PC-9 (cell line): ENCODE measurements at regions not wholly inside any gene's neighbourhood (a gene's known extent, or its start where the extent isn't known, plus 50 kb on each side); places are given as distances from the start of the nearest gene placed in this dataset.
A peak's percentile ranks its signal among the peaks of the same experiment; 100 is the strongest.

ENCODE experiments used
- BruUV-seq: library from RNA; stranded (reverse); fragments of 400-500 nt; replicated peaks from 2 replicates; lab custom pipeline; 2021; lab: Mats Ljungman, UMichigan
- CTCF ChIA-PET: fragments of 300-600 bp; sonication (Branson Sonifier 250); formaldehyde crosslinking; loops from one replicate; lab custom pipeline; 2022; ENCODE audit warnings: antibody characterized with exemption; lab: Charles Lee
- POLR2A ChIA-PET: fragments of 300-600 bp; sonication (Branson Sonifier 250); formaldehyde crosslinking; loops from one replicate; lab custom pipeline; 2022; ENCODE audit warnings: antibody characterized with exemption; ENCODE audit not compliant: unreplicated experiment; lab: Charles Lee
- DNase-seq, 2 experiments: peaks; one replicate each; pipeline versions ENCODE4 v3.0.0 to v3.0.0-alpha.2; 2015 to 2022; ENCODE audit warnings: mixed read lengths in 1 of 2
- H2AFZ ChIP-seq: fragments of 200-600 bp; sonication (generic); 2 replicates; pipeline ENCODE4 v1.8.1; 2017; ENCODE audit warnings: antibody characterized with exemption
- H3F3A ChIP-seq: fragments of 200-600 bp; sonication (generic); 2 replicates; pipeline ENCODE4 v1.8.1; 2017; ENCODE audit warnings: antibody characterized with exemption, mild to moderate bottlenecking, low read depth; ENCODE audit not compliant: insufficient read depth
- H3K27ac ChIP-seq: fragments of 200-600 bp; sonication (generic); 2 replicates; pipeline ENCODE4 v1.6.1; 2016; ENCODE audit warnings: mixed run types
- H3K27me3 ChIP-seq: fragments of 200-600 bp; sonication (generic); 2 replicates; pipeline ENCODE4 v1.6.1; 2016; ENCODE audit warnings: low read depth, mixed run types; ENCODE audit not compliant: insufficient read depth
- H3K36me3 ChIP-seq: fragments of 200-600 bp; sonication (generic); 2 replicates; pipeline ENCODE4 v1.6.1; 2016; ENCODE audit warnings: low read depth, mixed run types
- H3K4me1 ChIP-seq: fragments of 200-600 bp; sonication (generic); replicated peaks from 2 replicates; pipeline ENCODE4 v1.6.1; 2016; ENCODE audit warnings: mixed run types; ENCODE audit not compliant: insufficient read depth
- H3K4me2 ChIP-seq: fragments of 200-600 bp; sonication (generic); 2 replicates; pipeline ENCODE4 v1.6.1; 2017; ENCODE audit warnings: mixed run types
- H3K4me3 ChIP-seq: fragments of 200-600 bp; sonication (generic); 2 replicates; pipeline ENCODE4 v1.6.1; 2016; ENCODE audit warnings: mixed run types
- H3K79me2 ChIP-seq: fragments of 200-600 bp; sonication (generic); 2 replicates; pipeline ENCODE4 v1.6.1; 2017; ENCODE audit warnings: low read depth, mixed run types
- H3K9me2 ChIP-seq: fragments of 200-600 bp; sonication (generic); 2 replicates; pipeline ENCODE4 v1.8.1; 2017; ENCODE audit warnings: mild to moderate bottlenecking; ENCODE audit not compliant: insufficient read depth
- H3K9me3 ChIP-seq: fragments of 200-600 bp; sonication (generic); 2 replicates; pipeline ENCODE4 v1.8.1; 2016; ENCODE audit warnings: low read depth; ENCODE audit not compliant: insufficient read depth
- H4K20me1 ChIP-seq: fragments of 200-600 bp; sonication (generic); 2 replicates; pipeline ENCODE4 v1.8.1; 2017; ENCODE audit not compliant: insufficient read depth
- EZH2 ChIP-seq: fragments of 200-600 bp; sonication (generic); IDR thresholded peaks from 2 replicates; pipeline ENCODE4 v1.8.0; 2017; ENCODE audit warnings: antibody characterized with exemption, low read depth
- intact Hi-C: fragments of 100-400 bp; cut with micrococcal nuclease; formaldehyde crosslinking; loops from one replicate; pipeline ENCODE4 v1.10.0; 2022; ENCODE audit not compliant: unreplicated experiment
- TF ChIP-seq, protein P1 (sequence below): fragments of 200-600 bp; sonication (generic); conservative IDR thresholded peaks from 2 replicates; pipeline ENCODE4 v1.6.1; 2017; ENCODE audit warnings: mixed run types, antibody characterized with exemption, mild to moderate bottlenecking, moderate library complexity

DNA sequence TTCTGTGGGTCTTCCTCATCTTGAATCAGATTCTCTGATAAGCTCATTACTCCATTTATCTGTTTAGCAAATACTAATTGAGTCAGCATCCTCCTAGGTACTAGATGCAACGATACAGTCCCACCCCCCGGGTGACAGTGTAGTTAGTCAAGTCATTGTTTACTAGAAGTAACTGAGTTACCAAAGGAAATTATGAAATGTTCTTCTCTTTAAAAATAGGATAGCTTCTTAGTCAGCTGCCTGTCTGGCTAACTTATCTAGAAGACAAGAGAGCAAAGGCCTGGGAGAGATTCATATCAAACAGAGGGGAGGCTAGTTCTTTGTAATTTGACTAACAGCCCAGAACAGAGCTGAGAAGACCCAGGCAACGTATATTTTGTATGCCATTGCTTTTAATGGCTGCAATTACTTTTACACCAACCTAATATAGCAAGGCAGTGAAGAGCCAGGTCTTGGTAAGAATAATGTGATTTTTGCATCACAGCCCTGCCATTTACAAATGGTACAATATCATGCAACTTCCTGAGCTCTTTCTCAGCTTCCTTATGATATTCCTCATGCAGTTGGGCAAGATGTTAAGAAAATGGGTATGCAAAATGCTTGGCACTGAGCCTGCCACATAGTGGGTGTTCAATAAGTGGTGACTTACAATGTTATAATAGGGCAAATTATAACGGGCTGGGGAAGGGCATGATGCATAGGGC lies 149.9 kb downstream of the CHIC2 start:
- peak; percentile 10 to 84 for DNase-seq
- Histone ChIP-seq H3K27ac (peak overlapping the region; percentile 4; the same call in 1 of the 2 replicates), H3K9me2 (no peaks in the 10 kb centered on the region), H3K4me1 (peaks cover 21% of the 10 kb centered on the region), H3K27me3 (no peaks in the 10 kb centered on the region), H4K20me1 (no peaks in the 10 kb centered on the region), H3K79me2 (no peaks in the 10 kb centered on the region), H3K4me3 (no peak overlapping the region), H3F3A (peaks cover 10% of the 10 kb centered on the region; the same call in 1 of the 2 replicates), H3K36me3 (no peaks in the 10 kb centered on the region), H2AFZ (no peak overlapping the region), H3K9me3 (no peaks in the 10 kb centered on the region), H3K4me2 (0 out of 2 replicates have a peak overlapping the region, but pooled peaks have one; percentile 5)
- intact Hi-C loops, result no loop called here
- BruUV-seq, result no TSS peak
- ChIA-PET CTCF (no interaction called here), POLR2A (no interaction called here)
- TF ChIP-seq EZH2, result no peak
- TF ChIP-seq, protein P1, sequence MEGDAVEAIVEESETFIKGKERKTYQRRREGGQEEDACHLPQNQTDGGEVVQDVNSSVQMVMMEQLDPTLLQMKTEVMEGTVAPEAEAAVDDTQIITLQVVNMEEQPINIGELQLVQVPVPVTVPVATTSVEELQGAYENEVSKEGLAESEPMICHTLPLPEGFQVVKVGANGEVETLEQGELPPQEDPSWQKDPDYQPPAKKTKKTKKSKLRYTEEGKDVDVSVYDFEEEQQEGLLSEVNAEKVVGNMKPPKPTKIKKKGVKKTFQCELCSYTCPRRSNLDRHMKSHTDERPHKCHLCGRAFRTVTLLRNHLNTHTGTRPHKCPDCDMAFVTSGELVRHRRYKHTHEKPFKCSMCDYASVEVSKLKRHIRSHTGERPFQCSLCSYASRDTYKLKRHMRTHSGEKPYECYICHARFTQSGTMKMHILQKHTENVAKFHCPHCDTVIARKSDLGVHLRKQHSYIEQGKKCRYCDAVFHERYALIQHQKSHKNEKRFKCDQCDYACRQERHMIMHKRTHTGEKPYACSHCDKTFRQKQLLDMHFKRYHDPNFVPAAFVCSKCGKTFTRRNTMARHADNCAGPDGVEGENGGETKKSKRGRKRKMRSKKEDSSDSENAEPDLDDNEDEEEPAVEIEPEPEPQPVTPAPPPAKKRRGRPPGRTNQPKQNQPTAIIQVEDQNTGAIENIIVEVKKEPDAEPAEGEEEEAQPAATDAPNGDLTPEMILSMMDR, result no peak

DNA sequence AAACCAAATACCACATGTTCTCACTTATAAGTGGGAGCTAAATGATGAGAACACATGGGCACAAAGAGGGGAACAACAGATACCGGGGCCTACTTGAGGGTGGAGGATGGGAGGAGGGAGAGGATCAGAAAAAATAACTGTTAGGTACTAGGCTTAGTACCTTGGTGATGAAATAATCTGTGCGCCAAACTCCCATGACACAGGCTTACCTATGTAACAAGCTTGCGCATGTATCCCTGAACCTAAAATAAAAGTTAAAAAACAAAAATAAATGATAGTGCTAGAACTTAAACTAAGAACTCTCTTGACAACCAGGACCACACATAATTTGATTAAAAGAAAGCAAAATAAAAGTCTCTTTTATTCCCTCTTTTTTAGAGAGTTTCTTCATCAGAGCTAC lies 150.6 kb downstream of the CHIC2 start:
- TF ChIP-seq, protein P1, result no peak
- no peak for TF ChIP-seq EZH2
- intact Hi-C loops, result no loop called here
- no peak overlapping the region for H3K27ac ChIP-seq
- H4K20me1 ChIP-seq, result no peaks in the 10 kb centered on the region
- no peaks in the 10 kb centered on the region for H3K79me2 ChIP-seq
- H3K4me3 ChIP-seq, result no peak overlapping the region
- H3K4me2 ChIP-seq, result no peak overlapping the region
- H2AFZ ChIP-seq, result no peak overlapping the region
- H3K4me1 ChIP-seq, result peaks cover 25% of the 10 kb centered on the region
- DNase-seq, result no peak
- H3K9me3 ChIP-seq, result no peaks in the 10 kb centered on the region
- BruUV-seq, result no TSS peak
- CTCF ChIA-PET, result interaction anchor here (0.6 kb wide), 1 partner anchor 789 kb away, joined by 5 read pairs; no protein-coding TSS in a partner anchor
- no peaks in the 10 kb centered on the region for H3K9me2 ChIP-seq
- H3K27me3 ChIP-seq, result no peaks in the 10 kb centered on the region
- H3K36me3 ChIP-seq, result no peaks in the 10 kb centered on the region
- peaks cover 10% of the 10 kb centered on the region; the same call in 1 of the 2 replicates for H3F3A ChIP-seq
- POLR2A ChIA-PET, result no interaction called here

DNA sequence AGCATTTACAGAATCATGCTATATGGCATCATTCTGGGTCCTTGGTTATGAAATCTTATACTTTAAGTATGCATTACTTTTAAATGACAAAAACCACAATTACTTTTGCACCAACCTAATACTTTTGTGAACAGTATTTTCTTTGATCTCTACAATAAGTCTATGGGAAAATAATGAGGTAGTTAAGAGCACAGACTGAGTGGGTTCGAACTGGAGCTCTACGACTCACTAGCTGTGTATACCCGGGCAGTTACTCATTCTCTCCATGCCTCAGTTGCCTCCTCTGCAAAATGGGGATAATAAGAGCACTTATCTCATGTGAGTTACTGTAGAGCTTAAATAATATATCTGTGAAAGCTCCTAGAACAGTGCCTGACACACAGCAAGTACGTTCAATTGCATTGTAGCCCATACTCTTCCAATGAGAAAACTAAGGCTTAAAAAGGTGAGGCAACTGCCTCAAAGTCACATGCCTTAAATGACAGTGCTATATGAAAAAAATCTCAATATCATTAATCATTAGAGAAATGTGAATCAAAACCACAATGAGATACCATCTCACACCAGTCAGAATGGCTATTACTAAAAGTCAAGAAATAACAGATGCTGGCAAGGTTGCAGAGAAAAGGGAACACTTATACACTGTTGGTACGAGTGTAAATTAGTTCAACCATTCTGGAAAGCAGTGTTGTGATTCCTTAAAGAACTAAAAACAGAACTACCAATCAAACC lies 151.5 kb downstream of the CHIC2 start:
- no peak overlapping the region for H3K27ac ChIP-seq
- intact Hi-C loops, result no loop called here

More for the DNA sequence above, 151.5 kb downstream of the CHIC2 start:
- Histone ChIP-seq H3K36me3 (no peaks in the 10 kb centered on the region), H4K20me1 (no peaks in the 10 kb centered on the region), H3K9me3 (no peaks in the 10 kb centered on the region), H3F3A (peaks cover 10% of the 10 kb centered on the region; the same call in 1 of the 2 replicates), H3K4me3 (no peak overlapping the region), H3K27me3 (no peaks in the 10 kb centered on the region), H3K4me1 (peaks cover 25% of the 10 kb centered on the region), H2AFZ (no peak overlapping the region), H3K79me2 (no peaks in the 10 kb centered on the region), H3K9me2 (no peaks in the 10 kb centered on the region), H3K4me2 (no peak overlapping the region)
- CTCF ChIA-PET, result no interaction called here
- BruUV-seq, result no TSS peak
- POLR2A ChIA-PET, result no interaction called here
- no peak for TF ChIP-seq EZH2
- TF ChIP-seq, protein P1, result no peak
- no peak for DNase-seq
